Bronchial epithelial cell (primary cell): ENCODE measurements at regions not wholly inside any gene's neighbourhood (a gene's known extent, or its start where the extent isn't known, plus 50 kb on each side); places are given as distances from the start of the nearest gene placed in this dataset.

Experiments
- DNase-seq: peaks from one replicate; pipeline ENCODE4 v3.0.0-alpha.2; 2010; ENCODE audit warnings: low read depth
- FAIRE-seq: peaks from 2 replicates; lab custom pipeline; 2011; peaks lifted over from hg19 to GRCh38; lab: Jason Lieb, UNC
- H3K27me3 ChIP-seq: 2 replicates; pipeline ENCODE4 v1.5.1; 2011; ENCODE audit warnings: low read length; ENCODE audit not compliant: control insufficient read depth, insufficient read depth
- H3K36me3 ChIP-seq: 2 replicates; pipeline ENCODE4 v1.5.1; 2011; ENCODE audit warnings: low read length; ENCODE audit not compliant: control insufficient read depth, insufficient read depth
- H3K4me3 ChIP-seq: 2 replicates; pipeline ENCODE4 v1.5.1; 2011; ENCODE audit warnings: mild to moderate bottlenecking, low read depth, low read length, control low read depth
- TF ChIP-seq, protein P1 (sequence below): IDR thresholded peaks from 2 replicates; pipeline ENCODE4 v1.5.1; 2011; ENCODE audit warnings: mild to moderate bottlenecking, moderate library complexity, low read length, control low read depth, inconsistent platforms; ENCODE audit not compliant: insufficient read depth, severe bottlenecking

DNA sequence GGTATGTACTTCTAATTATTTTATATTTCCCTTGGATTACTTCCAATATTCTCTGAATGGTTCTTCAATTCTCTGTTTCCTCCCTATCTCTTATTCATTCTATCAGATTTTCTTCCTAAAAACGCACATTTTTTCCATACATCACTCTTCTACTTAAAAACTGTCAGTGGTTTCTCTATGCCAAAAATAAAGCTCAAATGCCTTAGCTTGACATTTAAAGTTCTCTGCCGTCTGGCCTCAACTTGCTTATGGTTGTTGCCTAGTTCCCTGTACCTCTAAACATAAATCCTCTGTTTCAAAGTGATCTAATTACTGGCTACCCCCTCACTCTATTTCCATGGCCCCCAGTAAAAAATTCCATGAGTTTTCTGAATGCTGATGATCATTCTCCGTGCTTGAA lies 671.0 kb upstream of the ADGRL2 start:
- DNase-seq = no peak
- no peak for FAIRE-seq
- TF ChIP-seq, protein P1, sequence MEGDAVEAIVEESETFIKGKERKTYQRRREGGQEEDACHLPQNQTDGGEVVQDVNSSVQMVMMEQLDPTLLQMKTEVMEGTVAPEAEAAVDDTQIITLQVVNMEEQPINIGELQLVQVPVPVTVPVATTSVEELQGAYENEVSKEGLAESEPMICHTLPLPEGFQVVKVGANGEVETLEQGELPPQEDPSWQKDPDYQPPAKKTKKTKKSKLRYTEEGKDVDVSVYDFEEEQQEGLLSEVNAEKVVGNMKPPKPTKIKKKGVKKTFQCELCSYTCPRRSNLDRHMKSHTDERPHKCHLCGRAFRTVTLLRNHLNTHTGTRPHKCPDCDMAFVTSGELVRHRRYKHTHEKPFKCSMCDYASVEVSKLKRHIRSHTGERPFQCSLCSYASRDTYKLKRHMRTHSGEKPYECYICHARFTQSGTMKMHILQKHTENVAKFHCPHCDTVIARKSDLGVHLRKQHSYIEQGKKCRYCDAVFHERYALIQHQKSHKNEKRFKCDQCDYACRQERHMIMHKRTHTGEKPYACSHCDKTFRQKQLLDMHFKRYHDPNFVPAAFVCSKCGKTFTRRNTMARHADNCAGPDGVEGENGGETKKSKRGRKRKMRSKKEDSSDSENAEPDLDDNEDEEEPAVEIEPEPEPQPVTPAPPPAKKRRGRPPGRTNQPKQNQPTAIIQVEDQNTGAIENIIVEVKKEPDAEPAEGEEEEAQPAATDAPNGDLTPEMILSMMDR = no peak
- Histone ChIP-seq H3K36me3 (no peaks in the 10 kb centered on the region), H3K4me3 (no peak overlapping the region), H3K27me3 (no peaks in the 10 kb centered on the region)

DNA sequence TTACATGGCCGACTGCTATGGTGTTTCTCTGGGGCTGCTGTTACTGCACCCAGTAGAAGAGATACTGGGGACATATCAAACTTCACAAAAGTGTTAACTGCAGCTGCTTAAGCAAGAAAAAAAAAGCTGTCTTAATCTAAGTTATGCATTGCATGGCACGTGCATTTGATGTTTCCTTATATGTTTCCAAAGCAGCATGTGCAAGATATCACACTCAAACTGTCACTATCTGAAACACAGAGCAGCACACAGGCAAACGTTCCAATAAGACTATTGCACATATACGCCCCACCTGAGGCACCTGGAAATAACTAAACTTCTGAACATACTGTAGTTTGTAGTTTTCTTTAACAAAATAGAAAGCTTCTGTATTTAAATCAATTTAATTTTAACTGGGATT lies 671.4 kb upstream of the ADGRL2 start:
- DNase-seq (no peak), FAIRE-seq (no peak)
- Histone ChIP-seq H3K27me3 (no peaks in the 10 kb centered on the region), H3K36me3 (no peaks in the 10 kb centered on the region), H3K4me3 (no peak overlapping the region)
- TF ChIP-seq, protein P1 = no peak

DNA sequence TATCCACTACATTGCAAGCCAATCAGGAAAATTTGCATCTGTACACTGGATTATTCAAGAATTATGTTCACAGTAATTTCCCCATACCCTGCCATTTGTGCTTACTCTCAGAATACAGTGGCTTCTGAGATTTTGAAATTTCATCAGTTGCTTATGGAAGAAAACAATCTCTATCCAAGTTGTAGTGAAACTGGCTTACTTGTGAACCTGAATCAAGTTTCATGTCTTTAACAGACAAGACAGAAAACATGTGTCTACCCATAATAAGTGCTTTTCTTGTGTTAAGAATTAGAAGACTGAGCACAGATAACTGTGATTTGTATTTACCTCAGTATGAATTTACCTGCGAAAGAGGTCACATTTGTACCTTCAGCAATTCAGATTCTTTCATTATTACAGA lies 672.7 kb upstream of the ADGRL2 start:
- no peaks in the 10 kb centered on the region for H3K27me3 ChIP-seq
- FAIRE-seq (no peak), DNase-seq (no peak)
- no peak overlapping the region for H3K4me3 ChIP-seq
- TF ChIP-seq, protein P1 = no peak
- H3K36me3 ChIP-seq = no peaks in the 10 kb centered on the region

DNA sequence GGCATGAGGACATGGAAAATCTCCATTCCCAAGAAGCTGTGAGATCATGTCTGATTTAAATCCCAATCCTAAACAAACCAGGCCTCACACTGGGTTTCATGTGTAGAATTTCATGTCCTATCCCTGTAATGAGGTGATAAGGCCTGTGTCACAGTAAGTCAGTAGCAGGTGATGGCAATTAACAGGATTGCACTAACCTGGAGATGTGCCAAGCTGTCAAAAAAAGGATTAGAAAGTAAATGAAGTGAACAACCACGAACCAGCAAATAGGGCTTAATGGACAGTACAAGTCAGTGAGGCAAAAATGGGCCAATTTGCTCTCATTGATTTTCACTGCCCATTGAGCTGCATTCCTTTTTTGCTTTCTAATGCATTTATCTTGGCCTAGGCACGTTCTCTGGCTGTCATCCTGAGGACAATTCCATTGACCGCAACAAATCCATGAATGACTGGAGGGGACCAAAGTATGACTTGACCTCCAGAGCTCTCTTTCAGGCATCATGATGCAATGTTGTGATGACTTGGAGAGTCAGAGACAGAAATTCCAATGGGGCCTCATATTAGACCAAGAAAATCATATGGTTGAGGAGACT lies 673.6 kb upstream of the ADGRL2 start:
- TF ChIP-seq, protein P1 = no peak
- no peaks in the 10 kb centered on the region for H3K27me3 ChIP-seq
- FAIRE-seq (no peak), DNase-seq (no peak)
- H3K36me3 ChIP-seq = no peaks in the 10 kb centered on the region
- H3K4me3 ChIP-seq = no peak overlapping the region

DNA sequence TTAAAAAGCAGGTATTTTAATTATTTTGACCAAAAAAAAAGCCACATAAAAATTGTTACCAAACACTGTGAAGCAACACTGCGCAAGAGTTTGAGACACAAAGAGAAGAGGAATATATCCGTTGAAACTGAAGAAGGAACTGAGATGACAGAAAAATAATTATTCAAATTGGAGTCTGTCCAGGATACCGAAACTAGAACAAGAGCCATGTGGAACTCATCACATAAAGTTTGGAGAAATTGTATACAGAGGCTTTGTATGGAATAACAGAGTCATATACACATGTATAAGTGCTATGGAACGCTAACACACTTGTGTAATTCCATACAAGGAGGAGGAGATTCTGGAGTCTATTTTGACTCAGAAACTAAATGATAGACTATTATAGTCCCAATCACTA lies 675.1 kb upstream of the ADGRL2 start:
- TF ChIP-seq, protein P1 = no peak
- Histone ChIP-seq H3K4me3 (no peak overlapping the region), H3K27me3 (no peaks in the 10 kb centered on the region), H3K36me3 (no peaks in the 10 kb centered on the region)
- no peak for DNase-seq
- FAIRE-seq = no peak

DNA sequence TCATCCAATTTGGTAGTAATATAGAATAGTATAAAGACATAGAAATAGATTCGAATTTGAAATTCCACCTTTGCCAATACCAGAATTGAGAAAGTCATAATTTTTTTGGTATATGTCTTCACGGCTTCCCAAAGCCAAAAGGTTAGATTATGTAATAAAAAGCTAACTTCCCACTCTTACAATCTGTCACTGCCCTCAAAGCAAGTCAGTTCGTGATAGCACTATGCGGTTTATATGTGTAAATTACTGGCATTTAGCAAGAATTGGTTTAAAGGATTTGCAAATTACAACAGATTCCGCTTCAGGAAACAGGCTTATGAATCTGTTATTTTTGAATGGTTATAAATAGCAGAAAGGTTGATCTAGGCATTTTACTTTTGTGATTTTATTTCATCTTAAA lies 679.4 kb upstream of the ADGRL2 start:
- Histone ChIP-seq H3K36me3 (no peaks in the 10 kb centered on the region), H3K4me3 (no peak overlapping the region), H3K27me3 (no peaks in the 10 kb centered on the region)
- TF ChIP-seq, protein P1 = no peak
- FAIRE-seq (no peak), DNase-seq (no peak)
